NCI-H146 treated with DMSO at 0.1 percent for 48 hours (cell line): ENCODE measurements at regions not wholly inside any gene's neighbourhood (a gene's known extent, or its start where the extent isn't known, plus 50 kb on each side); places are given as distances from the start of the nearest gene placed in this dataset.

ENCODE experiments used
- DNase-seq: peaks from one replicate; lab custom pipeline; 2025; ENCODE audit not compliant: unreplicated experiment; lab: John Stamatoyannopoulos, UW

- DNase-seq: no peak
These were observed 90.4 kb upstream of the PARD3B start for GRCh38 chr2:204454672-204455380.

- no peak for DNase-seq
These were observed 76.4 kb upstream of the PARD3B start for GRCh38 chr2:204468746-204469429.

DNA sequence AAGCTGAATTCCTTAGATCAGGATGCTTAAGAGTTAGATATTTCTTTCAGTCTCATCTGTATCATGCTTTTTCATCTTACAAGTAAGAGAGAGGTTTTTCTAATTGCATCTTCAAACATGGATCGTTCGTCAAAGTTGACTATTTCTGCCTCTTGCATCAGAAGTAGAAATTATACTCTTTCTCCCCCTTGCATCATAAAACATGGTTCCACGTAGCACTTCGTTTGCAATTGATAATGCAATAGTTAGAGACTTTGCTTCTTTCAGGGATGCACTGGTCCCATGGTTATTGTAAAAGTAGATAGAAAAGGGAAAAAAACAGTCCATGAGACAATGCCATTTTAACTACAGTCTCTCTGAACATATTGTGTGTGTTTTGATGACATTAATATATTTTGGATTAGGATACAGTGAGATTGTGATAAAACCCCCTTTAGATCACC lies 75.1 kb upstream of the PARD3B start:
- DNase-seq: no peak

DNA sequence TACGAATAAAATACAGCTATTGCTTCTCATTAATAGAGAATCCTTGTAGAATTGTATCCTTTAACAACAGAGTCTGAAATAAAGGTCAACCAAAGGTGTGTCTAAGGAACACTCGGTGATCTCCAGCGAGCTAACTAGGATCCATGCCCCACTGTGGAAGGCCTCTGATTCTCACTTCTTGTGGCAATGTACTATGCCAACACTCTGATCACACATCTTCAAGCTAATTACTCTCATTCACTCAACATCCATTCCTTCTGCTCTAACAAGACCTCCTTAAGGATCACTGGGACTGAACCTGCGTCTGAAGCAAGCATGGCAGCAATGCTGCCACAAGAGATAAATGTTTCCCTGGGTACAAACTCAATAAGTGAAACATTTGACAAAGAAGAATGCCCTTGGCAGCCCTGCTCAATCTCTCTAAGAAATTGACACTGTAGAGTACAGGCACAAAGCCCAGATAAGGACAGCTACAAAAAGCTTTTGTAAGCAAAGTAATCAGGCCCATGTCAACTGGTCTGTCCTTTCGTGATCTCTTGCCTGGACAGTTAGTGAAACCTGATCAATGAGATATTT lies 74.6 kb upstream of the PARD3B start:
- DNase-seq: no peak

- no peak for DNase-seq
These were observed 72.9 kb upstream of the PARD3B start for GRCh38 chr2:204472375-204472774.

- DNase-seq: no peak
These were observed 72.1 kb upstream of the PARD3B start for GRCh38 chr2:204473224-204473623.

DNA sequence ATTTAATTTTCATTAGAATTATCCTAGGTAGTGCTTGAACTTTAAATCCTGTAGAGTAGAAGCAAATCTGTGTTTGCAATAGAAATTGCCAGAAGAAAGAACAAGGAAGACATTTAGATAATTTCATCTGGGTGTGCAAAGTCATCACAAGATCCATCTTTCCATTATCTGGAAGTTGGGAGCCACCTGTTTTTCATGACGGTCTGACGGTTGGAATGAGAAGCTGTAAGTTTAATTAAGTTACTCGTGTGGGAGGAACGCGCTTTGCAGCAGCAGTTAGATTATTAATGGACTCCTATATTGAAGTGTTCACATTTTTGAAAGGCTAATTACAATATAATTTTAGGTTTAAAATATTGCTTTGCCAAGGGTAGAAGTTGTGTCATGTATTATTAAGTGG lies 69.9 kb upstream of the PARD3B start:
- no peak for DNase-seq

GRCh38 chr2:204477358-204477950 lies 67.8 kb upstream of the PARD3B start:
- DNase-seq: no peak

DNA sequence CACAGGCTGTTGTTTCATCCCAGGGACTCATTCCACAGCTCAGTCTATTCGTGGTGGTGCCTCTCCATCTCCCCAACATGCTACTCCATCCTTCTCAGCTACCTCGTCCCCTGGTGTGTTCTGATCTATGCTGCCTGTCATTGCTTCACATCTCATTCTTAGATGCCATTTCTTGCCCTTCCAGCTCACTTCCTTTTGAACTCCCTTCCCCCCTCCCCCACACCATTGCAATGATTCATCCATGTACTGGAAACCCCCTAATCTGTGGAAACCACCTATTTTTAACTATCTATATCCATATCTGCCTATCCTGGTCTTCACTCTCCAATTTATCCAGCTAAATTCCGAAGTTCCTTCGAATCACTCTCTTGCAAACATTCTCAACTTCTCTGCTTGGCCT lies 65.7 kb upstream of the PARD3B start:
- no peak for DNase-seq

DNA sequence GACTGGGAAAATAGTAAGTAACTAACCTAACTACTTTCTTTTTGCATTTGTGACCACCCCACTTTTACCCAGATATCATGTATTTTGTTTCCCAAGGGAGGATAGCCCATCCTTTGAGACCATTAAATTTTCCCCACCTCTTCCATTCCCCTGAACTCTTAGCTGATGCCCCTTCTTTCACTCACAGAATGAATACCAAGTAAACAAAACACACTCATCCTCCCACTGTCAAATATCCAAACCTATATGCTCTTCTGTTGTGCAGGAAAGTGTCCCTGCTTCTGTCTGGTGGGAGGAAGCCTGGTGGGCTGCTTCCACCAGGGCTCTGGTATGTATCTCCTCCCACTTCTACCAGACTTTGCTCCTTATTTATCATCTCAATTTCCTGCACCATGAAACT lies 64.6 kb upstream of the PARD3B start:
- no peak for DNase-seq

- peak; percentile 5 for DNase-seq
These were observed 61.6 kb upstream of the PARD3B start for GRCh38 chr2:204483608-204484081.

GRCh38 chr2:204486321-204486720 lies 59.0 kb upstream of the PARD3B start:
- no peak for DNase-seq

DNA sequence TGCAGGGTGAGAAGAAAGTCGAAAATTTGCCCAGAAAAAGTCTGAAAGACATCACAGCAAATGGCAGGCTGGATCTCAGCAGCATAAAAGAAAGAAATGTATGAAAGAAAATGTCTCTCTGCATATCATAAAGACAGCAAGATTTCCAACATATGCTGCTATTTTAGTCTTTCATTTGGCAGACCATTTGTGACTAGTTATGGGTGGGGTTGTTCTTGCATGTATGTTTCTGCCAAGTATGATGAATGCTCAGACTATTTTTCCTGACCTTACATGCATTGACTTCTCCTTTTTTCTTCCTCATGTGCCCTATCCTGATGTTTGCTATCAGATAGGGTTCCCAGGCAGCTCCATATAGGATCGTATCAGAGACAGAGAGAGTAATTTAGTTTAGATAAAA lies 58.5 kb upstream of the PARD3B start:
- DNase-seq: no peak

- DNase-seq: no peak
These were observed 57.6 kb upstream of the PARD3B start for GRCh38 chr2:204487447-204488229.

- peak; percentile 22 for DNase-seq
These were observed 53.7 kb upstream of the PARD3B start for GRCh38 chr2:204491528-204491927.

GRCh38 chr2:204492417-204492816 lies 52.9 kb upstream of the PARD3B start:
- no peak for DNase-seq

DNA sequence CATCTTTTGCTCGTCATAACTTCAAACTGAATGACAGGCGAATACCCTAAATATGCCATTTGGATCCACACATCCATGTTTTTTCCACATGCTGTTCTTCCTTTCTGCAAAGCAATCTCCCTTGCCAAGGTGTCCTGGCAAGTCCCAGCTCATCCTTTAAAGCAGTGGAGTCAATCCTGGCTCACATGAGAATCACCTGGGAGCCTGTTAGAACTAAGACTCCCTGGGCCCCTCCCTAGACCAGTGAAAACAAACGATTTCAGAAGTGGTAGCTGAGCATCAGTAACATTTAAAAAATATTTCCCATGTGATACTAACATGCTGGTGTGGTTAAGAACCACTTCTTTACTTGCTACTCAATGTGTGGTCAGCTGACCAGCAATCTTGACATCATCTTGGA lies 50.6 kb upstream of the PARD3B start:
- no peak for DNase-seq

- no peak for DNase-seq
These were observed 49.9 kb upstream of the PARD3B start for GRCh38 chr2:204495381-204495780.
